ENCODE measurements at regions not wholly inside any gene's neighbourhood (a gene's known extent, or its start where the extent isn't known, plus 50 kb on each side); places are given as distances from the start of the nearest gene placed in this dataset.

GRCh38 chr16:13858873-13859580 lies 60.9 kb upstream of the ERCC4 start:
- TF ChIP-seq CTCF (IDR thresholded peaks at IDR 0.05; ENCODE audit: borderline replicate concordance, extremely low read depth, low read length, poor library complexity, severe bottlenecking) (no peak), EZH2 (IDR thresholded peaks at IDR 0.05; ENCODE audit: borderline replicate concordance, low read depth, low read length, severe bottlenecking) (no peak)
